HG02973 (cell line): ENCODE measurements at regions not wholly inside any gene's neighbourhood (a gene's known extent, or its start where the extent isn't known, plus 50 kb on each side); places are given as distances from the start of the nearest gene placed in this dataset.

ENCODE experiments used
- ATAC-seq: cut with Tn5 transposase; IDR thresholded peaks from one replicate; pipeline ENCODE4 v1.9.1; 2021; ENCODE audit warnings: moderate library complexity; ENCODE audit not compliant: unreplicated experiment

- ATAC-seq, result no peak
Measured at GRCh38 chr2:18639756-18640453, 50.5 kb upstream of the NT5C1B start.
